NB4 (cell line): ENCODE measurements at regions not wholly inside any gene's neighbourhood (a gene's known extent, or its start where the extent isn't known, plus 50 kb on each side); places are given as distances from the start of the nearest gene placed in this dataset.

Source experiments
- MAX ChIP-seq: IDR thresholded peaks from 2 replicates; pipeline ENCODE4 v1.6.1; 2011; ENCODE audit warnings: low read depth, low read length
- MYC ChIP-seq: IDR thresholded peaks from 2 replicates; pipeline ENCODE4 v1.6.1; 2011; ENCODE audit warnings: low read depth, low read length
- POLR2A ChIP-seq: IDR thresholded peaks from 2 replicates; pipeline ENCODE4 v1.6.1; 2011; ENCODE audit warnings: mild to moderate bottlenecking; ENCODE audit not compliant: insufficient read length; ENCODE audit errors: extremely low read depth
- TF ChIP-seq, protein P1 (sequence below): IDR thresholded peaks from one replicate; pipeline ENCODE4 v1.5.1; 2012; ENCODE audit warnings: low read depth, low read length

DNA sequence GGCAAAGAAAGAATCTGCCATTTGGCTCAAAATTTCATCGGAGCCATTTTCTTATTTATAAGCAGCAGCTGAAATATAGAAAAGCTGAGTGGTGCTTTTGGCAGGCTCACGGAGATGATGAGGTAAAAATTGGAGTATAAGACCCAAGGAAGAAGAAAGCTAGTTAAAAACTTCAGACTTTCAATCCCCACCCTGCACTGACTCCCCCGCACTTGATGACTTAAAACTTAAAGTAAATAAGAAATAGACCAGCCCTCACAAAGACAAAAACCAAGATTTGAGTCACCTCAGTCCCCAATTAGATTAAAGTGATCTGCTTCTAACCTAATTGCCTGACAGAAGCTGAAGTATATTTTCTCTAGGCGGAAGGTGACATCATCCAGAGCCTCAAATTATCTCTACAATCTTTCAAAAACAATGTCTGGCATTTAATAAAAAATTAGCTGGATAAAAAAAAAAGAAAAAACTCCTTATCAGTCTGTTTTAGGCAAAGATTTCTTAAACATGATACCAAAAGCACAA, 124.0 kb upstream of the PJA2 start:
- TF ChIP-seq, protein P1, sequence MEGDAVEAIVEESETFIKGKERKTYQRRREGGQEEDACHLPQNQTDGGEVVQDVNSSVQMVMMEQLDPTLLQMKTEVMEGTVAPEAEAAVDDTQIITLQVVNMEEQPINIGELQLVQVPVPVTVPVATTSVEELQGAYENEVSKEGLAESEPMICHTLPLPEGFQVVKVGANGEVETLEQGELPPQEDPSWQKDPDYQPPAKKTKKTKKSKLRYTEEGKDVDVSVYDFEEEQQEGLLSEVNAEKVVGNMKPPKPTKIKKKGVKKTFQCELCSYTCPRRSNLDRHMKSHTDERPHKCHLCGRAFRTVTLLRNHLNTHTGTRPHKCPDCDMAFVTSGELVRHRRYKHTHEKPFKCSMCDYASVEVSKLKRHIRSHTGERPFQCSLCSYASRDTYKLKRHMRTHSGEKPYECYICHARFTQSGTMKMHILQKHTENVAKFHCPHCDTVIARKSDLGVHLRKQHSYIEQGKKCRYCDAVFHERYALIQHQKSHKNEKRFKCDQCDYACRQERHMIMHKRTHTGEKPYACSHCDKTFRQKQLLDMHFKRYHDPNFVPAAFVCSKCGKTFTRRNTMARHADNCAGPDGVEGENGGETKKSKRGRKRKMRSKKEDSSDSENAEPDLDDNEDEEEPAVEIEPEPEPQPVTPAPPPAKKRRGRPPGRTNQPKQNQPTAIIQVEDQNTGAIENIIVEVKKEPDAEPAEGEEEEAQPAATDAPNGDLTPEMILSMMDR = no peak
- TF ChIP-seq POLR2A (no peak), MYC (no peak), MAX (no peak)
